ENCODE measurements at regions not wholly inside any gene's neighbourhood (a gene's known extent, or its start where the extent isn't known, plus 50 kb on each side); places are given as distances from the start of the nearest gene placed in this dataset.

DNA sequence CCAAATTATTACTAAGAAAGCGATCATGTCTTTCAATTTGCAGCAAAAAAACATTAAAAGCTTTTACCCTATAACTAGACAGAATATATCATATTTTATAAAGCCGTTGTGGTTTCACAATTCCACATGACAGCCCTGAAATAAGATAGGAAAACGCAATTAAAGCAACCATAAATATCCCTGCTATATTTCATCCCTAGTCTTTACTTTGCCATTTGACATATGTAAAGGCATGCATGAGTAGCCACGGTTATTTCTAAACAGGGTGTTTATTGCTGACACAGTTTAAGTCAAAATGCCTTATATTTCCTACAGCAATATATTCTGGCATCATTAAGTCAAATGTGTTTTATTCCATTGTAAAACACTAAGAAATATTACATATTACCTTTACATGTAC is 239.9 kb downstream of the DSEL start:
- no peaks in the 10 kb centered on the region for H3K4me1 ChIP-seq (ENCODE audit: control insufficient read depth, insufficient read depth, low read length)
- H3K4me3 ChIP-seq (ENCODE audit: low read length): no peak overlapping the region
- no peaks in the 10 kb centered on the region for H3K27me3 ChIP-seq (ENCODE audit: control insufficient read depth, insufficient read depth, low read length)
- no peak overlapping the region for H3K27ac ChIP-seq (ENCODE audit: low read length)
- no peak for DNase-seq
- WGBS (ENCODE audit: insufficient coverage): no CpG with 5 or more reads among the region's 4 CpGs
- no peaks in the 10 kb centered on the region for H3K36me3 ChIP-seq (ENCODE audit: control insufficient read depth, insufficient read depth, low read length)
- no peaks in the 10 kb centered on the region for H3K9me3 ChIP-seq (replicated peaks; ENCODE audit: control insufficient read depth, low read depth, low read length)

DNA sequence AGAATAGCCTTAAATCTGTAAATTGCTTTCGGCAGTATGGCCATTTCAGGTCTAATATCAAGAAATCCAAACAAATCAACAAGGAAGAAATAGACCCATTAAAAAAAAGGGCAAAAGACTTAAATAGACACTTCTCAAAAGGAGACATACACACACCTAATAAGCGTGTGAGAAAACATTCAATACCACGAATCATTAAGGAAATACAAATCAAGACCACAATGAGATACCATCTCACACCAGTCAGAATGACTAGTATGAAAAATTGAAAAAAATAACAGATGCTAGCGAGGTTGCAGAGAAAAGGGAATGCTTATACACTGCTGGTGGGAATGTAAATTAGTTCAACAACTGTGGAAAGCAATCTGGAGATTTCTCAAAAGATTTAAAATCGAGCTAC is 243.2 kb downstream of the DSEL start:
- Histone ChIP-seq H3K4me3 (ENCODE audit: low read length) (no peak overlapping the region), H3K4me1 (ENCODE audit: control insufficient read depth, insufficient read depth, low read length) (no peaks in the 10 kb centered on the region), H3K36me3 (ENCODE audit: control insufficient read depth, insufficient read depth, low read length) (no peaks in the 10 kb centered on the region), H3K27ac (ENCODE audit: low read length) (no peak overlapping the region), H3K9me3 (replicated peaks; ENCODE audit: control insufficient read depth, low read depth, low read length) (no peaks in the 10 kb centered on the region), H3K27me3 (ENCODE audit: control insufficient read depth, insufficient read depth, low read length) (no peaks in the 10 kb centered on the region)
- WGBS (ENCODE audit: insufficient coverage): no CpG with 5 or more reads among the region's 5 CpGs
- no peak for DNase-seq

GRCh38 chr18:67269206-67269605 is 247.3 kb downstream of the DSEL start:
- 94% methylated on average over 2 of the region's 2 CpGs for WGBS (ENCODE audit: insufficient coverage)
- no peaks in the 10 kb centered on the region for H3K9me3 ChIP-seq (replicated peaks; ENCODE audit: control insufficient read depth, low read depth, low read length)
- H3K27me3 ChIP-seq (ENCODE audit: control insufficient read depth, insufficient read depth, low read length): no peaks in the 10 kb centered on the region
- no peaks in the 10 kb centered on the region for H3K4me1 ChIP-seq (ENCODE audit: control insufficient read depth, insufficient read depth, low read length)
- H3K4me3 ChIP-seq (ENCODE audit: low read length): no peak overlapping the region
- H3K27ac ChIP-seq (ENCODE audit: low read length): no peak overlapping the region
- no peaks in the 10 kb centered on the region for H3K36me3 ChIP-seq (ENCODE audit: control insufficient read depth, insufficient read depth, low read length)
- DNase-seq: no peak

- Histone ChIP-seq H3K27ac (ENCODE audit: low read length) (no peak overlapping the region), H3K4me3 (ENCODE audit: low read length) (no peak overlapping the region), H3K27me3 (ENCODE audit: control insufficient read depth, insufficient read depth, low read length) (no peaks in the 10 kb centered on the region), H3K4me1 (ENCODE audit: control insufficient read depth, insufficient read depth, low read length) (no peaks in the 10 kb centered on the region), H3K9me3 (replicated peaks; ENCODE audit: control insufficient read depth, low read depth, low read length) (no peaks in the 10 kb centered on the region), H3K36me3 (ENCODE audit: control insufficient read depth, insufficient read depth, low read length) (no peaks in the 10 kb centered on the region)
- DNase-seq: no peak
- WGBS (ENCODE audit: insufficient coverage): 71% methylated on average over 1 of the region's 3 CpGs
Observed at GRCh38 chr18:67268530-67268929, 248.0 kb downstream of the DSEL start.

GRCh38 chr18:67266246-67267237 is 250.0 kb downstream of the DSEL start:
- no peak for DNase-seq
- H3K27ac ChIP-seq (ENCODE audit: low read length): no peak overlapping the region
- no peak overlapping the region for H3K4me3 ChIP-seq (ENCODE audit: low read length)
- H3K9me3 ChIP-seq (replicated peaks; ENCODE audit: control insufficient read depth, low read depth, low read length): no peaks in the 10 kb centered on the region
- H3K36me3 ChIP-seq (ENCODE audit: control insufficient read depth, insufficient read depth, low read length): no peaks in the 10 kb centered on the region
- H3K4me1 ChIP-seq (ENCODE audit: control insufficient read depth, insufficient read depth, low read length): no peaks in the 10 kb centered on the region
- no CpG with 5 or more reads among the region's 5 CpGs for WGBS (ENCODE audit: insufficient coverage)
- no peaks in the 10 kb centered on the region for H3K27me3 ChIP-seq (ENCODE audit: control insufficient read depth, insufficient read depth, low read length)

DNA sequence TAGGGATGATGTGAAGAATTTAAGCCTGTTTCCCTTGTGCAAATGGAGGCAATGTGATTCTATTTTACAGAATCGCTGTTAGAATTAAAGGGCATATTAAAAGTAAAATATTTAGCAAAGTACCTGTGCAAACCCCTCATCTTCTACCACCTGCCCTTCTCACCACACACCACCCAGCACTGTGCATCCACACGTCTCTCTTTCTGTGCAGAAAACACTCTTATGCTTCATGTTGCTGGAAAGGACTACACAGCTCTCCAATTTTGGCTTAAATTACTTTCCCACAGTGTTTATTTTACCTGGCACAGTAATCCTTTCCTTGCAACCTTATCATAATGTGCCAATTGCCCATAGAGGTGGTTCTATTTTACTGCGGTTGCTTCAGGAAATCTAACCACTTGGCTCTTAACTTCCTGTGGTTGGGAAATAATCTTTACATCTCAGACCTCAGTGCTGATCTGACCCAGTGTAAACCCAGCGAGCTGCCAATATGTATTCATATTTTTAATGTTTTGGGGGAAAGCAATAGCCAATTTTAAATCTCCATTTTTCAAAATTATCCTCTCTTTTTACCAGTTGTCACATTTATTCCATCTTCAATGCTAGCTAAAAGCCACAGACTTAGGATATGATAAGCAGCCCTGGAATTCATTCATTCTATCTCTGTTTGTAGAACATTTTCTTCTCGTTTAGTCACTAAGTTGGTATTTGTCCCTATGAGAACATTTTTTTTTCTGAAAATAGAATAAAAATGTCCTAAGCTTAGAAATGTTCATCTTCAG is 250.9 kb downstream of the DSEL start:
- Histone ChIP-seq H3K27ac (ENCODE audit: low read length) (no peak overlapping the region), H3K4me3 (ENCODE audit: low read length) (no peak overlapping the region), H3K36me3 (ENCODE audit: control insufficient read depth, insufficient read depth, low read length) (no peaks in the 10 kb centered on the region), H3K4me1 (ENCODE audit: control insufficient read depth, insufficient read depth, low read length) (no peaks in the 10 kb centered on the region), H3K9me3 (replicated peaks; ENCODE audit: control insufficient read depth, low read depth, low read length) (no peaks in the 10 kb centered on the region), H3K27me3 (ENCODE audit: control insufficient read depth, insufficient read depth, low read length) (no peaks in the 10 kb centered on the region)
- DNase-seq: no peak
- WGBS (ENCODE audit: insufficient coverage): 57% methylated on average over 1 of the region's 5 CpGs

GRCh38 chr18:67261931-67262552 is 254.5 kb downstream of the DSEL start:
- Histone ChIP-seq H3K4me1 (ENCODE audit: control insufficient read depth, insufficient read depth, low read length) (no peaks in the 10 kb centered on the region), H3K27ac (ENCODE audit: low read length) (no peak overlapping the region), H3K27me3 (ENCODE audit: control insufficient read depth, insufficient read depth, low read length) (no peaks in the 10 kb centered on the region), H3K4me3 (ENCODE audit: low read length) (no peak overlapping the region), H3K36me3 (ENCODE audit: control insufficient read depth, insufficient read depth, low read length) (no peaks in the 10 kb centered on the region), H3K9me3 (replicated peaks; ENCODE audit: control insufficient read depth, low read depth, low read length) (no peaks in the 10 kb centered on the region)
- WGBS (ENCODE audit: insufficient coverage): 86% methylated on average over 1 of the region's 3 CpGs
- DNase-seq: no peak

- Histone ChIP-seq H3K4me1 (ENCODE audit: control insufficient read depth, insufficient read depth, low read length) (no peaks in the 10 kb centered on the region), H3K4me3 (ENCODE audit: low read length) (no peak overlapping the region), H3K27me3 (ENCODE audit: control insufficient read depth, insufficient read depth, low read length) (no peaks in the 10 kb centered on the region), H3K27ac (ENCODE audit: low read length) (no peak overlapping the region), H3K36me3 (ENCODE audit: control insufficient read depth, insufficient read depth, low read length) (no peaks in the 10 kb centered on the region), H3K9me3 (replicated peaks; ENCODE audit: control insufficient read depth, low read depth, low read length) (no peaks in the 10 kb centered on the region)
- DNase-seq: no peak
- 81% methylated on average over 4 of the region's 5 CpGs for WGBS (ENCODE audit: insufficient coverage)
Observed at GRCh38 chr18:67260841-67261240, 255.7 kb downstream of the DSEL start.

DNA sequence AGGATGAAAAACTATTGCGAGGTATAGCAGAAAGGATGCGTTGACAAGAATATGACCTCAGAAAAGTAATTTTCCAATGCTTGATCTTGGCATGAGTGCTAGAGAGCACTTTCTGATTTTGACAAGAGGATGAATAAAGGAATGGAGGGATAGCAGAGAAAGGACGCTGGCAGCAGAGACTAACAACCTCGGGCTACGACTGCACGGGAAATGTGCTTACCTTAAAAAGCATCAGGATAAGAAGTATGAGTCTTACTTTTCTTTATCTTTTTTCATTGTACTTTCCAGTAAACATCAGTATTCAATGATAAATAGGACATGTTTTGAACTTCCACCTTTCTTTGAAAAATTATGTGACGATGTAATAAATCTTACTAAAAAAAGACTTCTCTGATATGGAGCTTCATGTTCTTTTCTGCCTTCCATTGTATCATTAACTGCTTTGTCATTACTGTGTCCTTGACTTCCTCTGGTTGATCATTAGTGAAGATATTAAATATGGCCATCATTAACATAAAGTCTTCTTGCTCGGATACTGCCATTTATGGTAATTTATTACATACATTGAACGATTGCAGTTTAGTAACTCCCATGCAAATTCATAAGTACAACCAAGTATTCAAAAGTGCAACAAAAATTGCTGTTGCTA is 265.6 kb downstream of the DSEL start:
- no peak for DNase-seq
- Histone ChIP-seq H3K4me3 (ENCODE audit: low read length) (no peak overlapping the region), H3K36me3 (ENCODE audit: control insufficient read depth, insufficient read depth, low read length) (no peaks in the 10 kb centered on the region), H3K27me3 (ENCODE audit: control insufficient read depth, insufficient read depth, low read length) (no peaks in the 10 kb centered on the region), H3K27ac (ENCODE audit: low read length) (no peak overlapping the region), H3K4me1 (ENCODE audit: control insufficient read depth, insufficient read depth, low read length) (no peaks in the 10 kb centered on the region), H3K9me3 (replicated peaks; ENCODE audit: control insufficient read depth, low read depth, low read length) (no peaks in the 10 kb centered on the region)
- 90% methylated on average over 3 of the region's 9 CpGs for WGBS (ENCODE audit: insufficient coverage)
